ENCODE measurements at regions not wholly inside any gene's neighbourhood (a gene's known extent, or its start where the extent isn't known, plus 50 kb on each side); places are given as distances from the start of the nearest gene placed in this dataset.

GRCh38 chr11:71062199-71062598 lies 190.2 kb downstream of the SHANK2 start:
- H3K9me3 ChIP-seq (ENCODE audit: insufficient read depth, low read depth, low read length) = no peaks in the 10 kb centered on the region
- H3K9ac ChIP-seq (ENCODE audit: low read length) = no peak overlapping the region
- Mint-ChIP-seq H3K36me3 (ENCODE audit: low read depth, unreplicated experiment) (no peaks in the 10 kb centered on the region), H3K27me3 (ENCODE audit: low read depth, unreplicated experiment) (no peaks in the 10 kb centered on the region), H3K4me3 (ENCODE audit: unreplicated experiment) (no peak overlapping the region), H3K27ac (ENCODE audit: unreplicated experiment) (no peak overlapping the region), H3K9me3 (ENCODE audit: unreplicated experiment) (no peaks in the 10 kb centered on the region), H3K4me1 (ENCODE audit: low read depth, unreplicated experiment) (peaks cover 8% of the 10 kb centered on the region)
- H3K4me1 ChIP-seq (ENCODE audit: insufficient read depth, low read length) = no peaks in the 10 kb centered on the region
- no peak for FAIRE-seq
- H3K27me3 ChIP-seq (ENCODE audit: insufficient read depth, low read length) = no peaks in the 10 kb centered on the region
- no peak overlapping the region for H3K27ac ChIP-seq (ENCODE audit: low read depth, low read length)
- no peak for DNase-seq (ENCODE audit: low read depth)
- no peaks in the 10 kb centered on the region for H3K79me2 ChIP-seq (ENCODE audit: insufficient read depth, low read length)
- no peaks in the 10 kb centered on the region for H4K20me1 ChIP-seq (ENCODE audit: insufficient read depth, low read length)
- no peak overlapping the region for H3K4me2 ChIP-seq (ENCODE audit: low read length)
- H3K4me3 ChIP-seq (ENCODE audit: insufficient read depth, low read depth, low read length) = no peak overlapping the region
- TF ChIP-seq, protein P1, sequence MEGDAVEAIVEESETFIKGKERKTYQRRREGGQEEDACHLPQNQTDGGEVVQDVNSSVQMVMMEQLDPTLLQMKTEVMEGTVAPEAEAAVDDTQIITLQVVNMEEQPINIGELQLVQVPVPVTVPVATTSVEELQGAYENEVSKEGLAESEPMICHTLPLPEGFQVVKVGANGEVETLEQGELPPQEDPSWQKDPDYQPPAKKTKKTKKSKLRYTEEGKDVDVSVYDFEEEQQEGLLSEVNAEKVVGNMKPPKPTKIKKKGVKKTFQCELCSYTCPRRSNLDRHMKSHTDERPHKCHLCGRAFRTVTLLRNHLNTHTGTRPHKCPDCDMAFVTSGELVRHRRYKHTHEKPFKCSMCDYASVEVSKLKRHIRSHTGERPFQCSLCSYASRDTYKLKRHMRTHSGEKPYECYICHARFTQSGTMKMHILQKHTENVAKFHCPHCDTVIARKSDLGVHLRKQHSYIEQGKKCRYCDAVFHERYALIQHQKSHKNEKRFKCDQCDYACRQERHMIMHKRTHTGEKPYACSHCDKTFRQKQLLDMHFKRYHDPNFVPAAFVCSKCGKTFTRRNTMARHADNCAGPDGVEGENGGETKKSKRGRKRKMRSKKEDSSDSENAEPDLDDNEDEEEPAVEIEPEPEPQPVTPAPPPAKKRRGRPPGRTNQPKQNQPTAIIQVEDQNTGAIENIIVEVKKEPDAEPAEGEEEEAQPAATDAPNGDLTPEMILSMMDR (IDR thresholded peaks at IDR 0.05; ENCODE audit: insufficient read depth, low read depth, low read length) = no peak
- TF ChIP-seq EZH2 (IDR thresholded peaks at IDR 0.05; ENCODE audit: insufficient read depth, low read length) = no peak
- no peak overlapping the region for H2AFZ ChIP-seq (ENCODE audit: low read depth, low read length)
- H3K36me3 ChIP-seq (ENCODE audit: insufficient read depth, low read length) = no peaks in the 10 kb centered on the region

DNA sequence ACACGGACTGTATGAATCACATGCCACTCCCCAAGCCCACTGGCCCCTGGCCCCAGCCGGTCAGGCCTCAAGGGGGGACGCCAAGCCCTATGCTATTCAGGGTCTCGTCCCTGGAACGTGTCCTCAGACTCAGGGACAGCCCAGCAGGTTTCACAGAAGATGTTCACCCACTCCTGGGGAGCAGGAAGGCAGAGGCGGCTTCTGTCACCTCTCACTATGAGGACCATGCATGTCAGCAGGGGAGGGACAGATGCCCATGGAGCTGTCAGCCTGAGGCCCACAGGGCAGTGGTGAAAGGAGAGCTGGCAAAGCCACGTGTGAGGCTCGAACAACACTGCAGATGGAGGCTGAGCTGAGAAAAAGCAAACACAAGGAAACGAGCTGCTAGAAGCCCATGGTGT lies 192.0 kb downstream of the SHANK2 start:
- Histone ChIP-seq H4K20me1 (ENCODE audit: insufficient read depth, low read length) (no peaks in the 10 kb centered on the region), H3K27me3 (ENCODE audit: insufficient read depth, low read length) (no peaks in the 10 kb centered on the region), H3K27ac (ENCODE audit: low read depth, low read length) (no peak overlapping the region), H3K4me3 (ENCODE audit: insufficient read depth, low read depth, low read length) (no peak overlapping the region), H3K79me2 (ENCODE audit: insufficient read depth, low read length) (no peaks in the 10 kb centered on the region), H3K9me3 (ENCODE audit: insufficient read depth, low read depth, low read length) (no peaks in the 10 kb centered on the region), H3K36me3 (ENCODE audit: insufficient read depth, low read length) (no peaks in the 10 kb centered on the region), H3K4me2 (ENCODE audit: low read length) (no peak overlapping the region), H3K9ac (ENCODE audit: low read length) (no peak overlapping the region), H3K4me1 (ENCODE audit: insufficient read depth, low read length) (no peaks in the 10 kb centered on the region), H2AFZ (ENCODE audit: low read depth, low read length) (no peak overlapping the region)
- Mint-ChIP-seq H3K4me1 (ENCODE audit: low read depth, unreplicated experiment) (peaks cover 7% of the 10 kb centered on the region), H3K36me3 (ENCODE audit: low read depth, unreplicated experiment) (no peaks in the 10 kb centered on the region), H3K27me3 (ENCODE audit: low read depth, unreplicated experiment) (no peaks in the 10 kb centered on the region), H3K4me3 (ENCODE audit: unreplicated experiment) (no peak overlapping the region), H3K27ac (ENCODE audit: unreplicated experiment) (no peak overlapping the region), H3K9me3 (ENCODE audit: unreplicated experiment) (no peaks in the 10 kb centered on the region)
- FAIRE-seq = no peak
- DNase-seq (ENCODE audit: low read depth) = no peak
- TF ChIP-seq, protein P1 (IDR thresholded peaks at IDR 0.05; ENCODE audit: insufficient read depth, low read depth, low read length) = no peak
- no peak for TF ChIP-seq EZH2 (IDR thresholded peaks at IDR 0.05; ENCODE audit: insufficient read depth, low read length)

- H2AFZ ChIP-seq (ENCODE audit: low read depth, low read length) = no peak overlapping the region
- no peak overlapping the region for H3K9ac ChIP-seq (ENCODE audit: low read length)
- Mint-ChIP-seq H3K27ac (ENCODE audit: unreplicated experiment) (no peak overlapping the region), H3K4me3 (ENCODE audit: unreplicated experiment) (no peak overlapping the region), H3K9me3 (ENCODE audit: unreplicated experiment) (no peaks in the 10 kb centered on the region), H3K27me3 (ENCODE audit: low read depth, unreplicated experiment) (no peaks in the 10 kb centered on the region), H3K36me3 (ENCODE audit: low read depth, unreplicated experiment) (no peaks in the 10 kb centered on the region), H3K4me1 (ENCODE audit: low read depth, unreplicated experiment) (peaks cover 1% of the 10 kb centered on the region)
- H3K27me3 ChIP-seq (ENCODE audit: insufficient read depth, low read length) = no peaks in the 10 kb centered on the region
- no peaks in the 10 kb centered on the region for H3K4me1 ChIP-seq (ENCODE audit: insufficient read depth, low read length)
- H3K4me3 ChIP-seq (ENCODE audit: insufficient read depth, low read depth, low read length) = no peak overlapping the region
- H3K79me2 ChIP-seq (ENCODE audit: insufficient read depth, low read length) = no peaks in the 10 kb centered on the region
- H3K36me3 ChIP-seq (ENCODE audit: insufficient read depth, low read length) = no peaks in the 10 kb centered on the region
- no peak overlapping the region for H3K4me2 ChIP-seq (ENCODE audit: low read length)
- no peaks in the 10 kb centered on the region for H4K20me1 ChIP-seq (ENCODE audit: insufficient read depth, low read length)
- TF ChIP-seq, protein P1 (IDR thresholded peaks at IDR 0.05; ENCODE audit: insufficient read depth, low read depth, low read length) = no peak
- no peak for TF ChIP-seq EZH2 (IDR thresholded peaks at IDR 0.05; ENCODE audit: insufficient read depth, low read length)
- no peak overlapping the region for H3K27ac ChIP-seq (ENCODE audit: low read depth, low read length)
- DNase-seq (ENCODE audit: low read depth) = no peak
- no peaks in the 10 kb centered on the region for H3K9me3 ChIP-seq (ENCODE audit: insufficient read depth, low read depth, low read length)
- FAIRE-seq = no peak
These were observed 192.7 kb downstream of the SHANK2 start for GRCh38 chr11:71059662-71060061.
